H1 (cell line): ENCODE measurements at regions not wholly inside any gene's neighbourhood (a gene's known extent, or its start where the extent isn't known, plus 50 kb on each side); places are given as distances from the start of the nearest gene placed in this dataset.

ENCODE experiments used
- TF ChIP-seq, protein P1 (sequence below): fragments of 300-600 bp; sonication (generic); IDR thresholded peaks from 2 replicates; pipeline ENCODE4 v1.7.1; 2012; ENCODE audit warnings: low read length, moderate library complexity, mild to moderate bottlenecking, inconsistent platforms; ENCODE audit not compliant: insufficient replicate concordance

DNA sequence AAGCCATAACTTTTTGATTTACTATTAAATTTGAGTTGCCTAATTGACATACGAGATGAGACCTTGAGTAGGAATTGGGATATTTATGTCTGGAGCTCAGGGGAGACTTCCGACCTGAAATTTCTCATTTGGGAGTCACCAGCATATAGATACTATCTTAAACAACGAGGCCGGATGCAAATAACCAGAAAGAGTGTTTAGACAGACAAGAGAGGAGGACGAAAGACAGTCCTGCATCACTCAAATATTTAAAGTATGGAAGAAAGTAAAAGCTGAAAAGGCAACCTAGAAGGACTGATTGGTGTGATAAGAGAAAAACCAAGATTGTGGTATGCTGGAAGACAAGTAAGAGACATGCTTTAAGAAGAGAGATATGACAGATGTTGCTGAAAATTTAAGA, 675.0 kb upstream of the NUDT12 start (continued):
- TF ChIP-seq, protein P1, sequence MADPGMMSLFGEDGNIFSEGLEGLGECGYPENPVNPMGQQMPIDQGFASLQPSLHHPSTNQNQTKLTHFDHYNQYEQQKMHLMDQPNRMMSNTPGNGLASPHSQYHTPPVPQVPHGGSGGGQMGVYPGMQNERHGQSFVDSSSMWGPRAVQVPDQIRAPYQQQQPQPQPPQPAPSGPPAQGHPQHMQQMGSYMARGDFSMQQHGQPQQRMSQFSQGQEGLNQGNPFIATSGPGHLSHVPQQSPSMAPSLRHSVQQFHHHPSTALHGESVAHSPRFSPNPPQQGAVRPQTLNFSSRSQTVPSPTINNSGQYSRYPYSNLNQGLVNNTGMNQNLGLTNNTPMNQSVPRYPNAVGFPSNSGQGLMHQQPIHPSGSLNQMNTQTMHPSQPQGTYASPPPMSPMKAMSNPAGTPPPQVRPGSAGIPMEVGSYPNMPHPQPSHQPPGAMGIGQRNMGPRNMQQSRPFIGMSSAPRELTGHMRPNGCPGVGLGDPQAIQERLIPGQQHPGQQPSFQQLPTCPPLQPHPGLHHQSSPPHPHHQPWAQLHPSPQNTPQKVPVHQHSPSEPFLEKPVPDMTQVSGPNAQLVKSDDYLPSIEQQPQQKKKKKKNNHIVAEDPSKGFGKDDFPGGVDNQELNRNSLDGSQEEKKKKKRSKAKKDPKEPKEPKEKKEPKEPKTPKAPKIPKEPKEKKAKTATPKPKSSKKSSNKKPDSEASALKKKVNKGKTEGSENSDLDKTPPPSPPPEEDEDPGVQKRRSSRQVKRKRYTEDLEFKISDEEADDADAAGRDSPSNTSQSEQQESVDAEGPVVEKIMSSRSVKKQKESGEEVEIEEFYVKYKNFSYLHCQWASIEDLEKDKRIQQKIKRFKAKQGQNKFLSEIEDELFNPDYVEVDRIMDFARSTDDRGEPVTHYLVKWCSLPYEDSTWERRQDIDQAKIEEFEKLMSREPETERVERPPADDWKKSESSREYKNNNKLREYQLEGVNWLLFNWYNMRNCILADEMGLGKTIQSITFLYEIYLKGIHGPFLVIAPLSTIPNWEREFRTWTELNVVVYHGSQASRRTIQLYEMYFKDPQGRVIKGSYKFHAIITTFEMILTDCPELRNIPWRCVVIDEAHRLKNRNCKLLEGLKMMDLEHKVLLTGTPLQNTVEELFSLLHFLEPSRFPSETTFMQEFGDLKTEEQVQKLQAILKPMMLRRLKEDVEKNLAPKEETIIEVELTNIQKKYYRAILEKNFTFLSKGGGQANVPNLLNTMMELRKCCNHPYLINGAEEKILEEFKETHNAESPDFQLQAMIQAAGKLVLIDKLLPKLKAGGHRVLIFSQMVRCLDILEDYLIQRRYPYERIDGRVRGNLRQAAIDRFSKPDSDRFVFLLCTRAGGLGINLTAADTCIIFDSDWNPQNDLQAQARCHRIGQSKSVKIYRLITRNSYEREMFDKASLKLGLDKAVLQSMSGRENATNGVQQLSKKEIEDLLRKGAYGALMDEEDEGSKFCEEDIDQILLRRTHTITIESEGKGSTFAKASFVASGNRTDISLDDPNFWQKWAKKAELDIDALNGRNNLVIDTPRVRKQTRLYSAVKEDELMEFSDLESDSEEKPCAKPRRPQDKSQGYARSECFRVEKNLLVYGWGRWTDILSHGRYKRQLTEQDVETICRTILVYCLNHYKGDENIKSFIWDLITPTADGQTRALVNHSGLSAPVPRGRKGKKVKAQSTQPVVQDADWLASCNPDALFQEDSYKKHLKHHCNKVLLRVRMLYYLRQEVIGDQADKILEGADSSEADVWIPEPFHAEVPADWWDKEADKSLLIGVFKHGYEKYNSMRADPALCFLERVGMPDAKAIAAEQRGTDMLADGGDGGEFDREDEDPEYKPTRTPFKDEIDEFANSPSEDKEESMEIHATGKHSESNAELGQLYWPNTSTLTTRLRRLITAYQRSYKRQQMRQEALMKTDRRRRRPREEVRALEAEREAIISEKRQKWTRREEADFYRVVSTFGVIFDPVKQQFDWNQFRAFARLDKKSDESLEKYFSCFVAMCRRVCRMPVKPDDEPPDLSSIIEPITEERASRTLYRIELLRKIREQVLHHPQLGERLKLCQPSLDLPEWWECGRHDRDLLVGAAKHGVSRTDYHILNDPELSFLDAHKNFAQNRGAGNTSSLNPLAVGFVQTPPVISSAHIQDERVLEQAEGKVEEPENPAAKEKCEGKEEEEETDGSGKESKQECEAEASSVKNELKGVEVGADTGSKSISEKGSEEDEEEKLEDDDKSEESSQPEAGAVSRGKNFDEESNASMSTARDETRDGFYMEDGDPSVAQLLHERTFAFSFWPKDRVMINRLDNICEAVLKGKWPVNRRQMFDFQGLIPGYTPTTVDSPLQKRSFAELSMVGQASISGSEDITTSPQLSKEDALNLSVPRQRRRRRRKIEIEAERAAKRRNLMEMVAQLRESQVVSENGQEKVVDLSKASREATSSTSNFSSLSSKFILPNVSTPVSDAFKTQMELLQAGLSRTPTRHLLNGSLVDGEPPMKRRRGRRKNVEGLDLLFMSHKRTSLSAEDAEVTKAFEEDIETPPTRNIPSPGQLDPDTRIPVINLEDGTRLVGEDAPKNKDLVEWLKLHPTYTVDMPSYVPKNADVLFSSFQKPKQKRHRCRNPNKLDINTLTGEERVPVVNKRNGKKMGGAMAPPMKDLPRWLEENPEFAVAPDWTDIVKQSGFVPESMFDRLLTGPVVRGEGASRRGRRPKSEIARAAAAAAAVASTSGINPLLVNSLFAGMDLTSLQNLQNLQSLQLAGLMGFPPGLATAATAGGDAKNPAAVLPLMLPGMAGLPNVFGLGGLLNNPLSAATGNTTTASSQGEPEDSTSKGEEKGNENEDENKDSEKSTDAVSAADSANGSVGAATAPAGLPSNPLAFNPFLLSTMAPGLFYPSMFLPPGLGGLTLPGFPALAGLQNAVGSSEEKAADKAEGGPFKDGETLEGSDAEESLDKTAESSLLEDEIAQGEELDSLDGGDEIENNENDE, result no peak
- TF ChIP-seq, all 59 proteins: peak for 0
